22Rv1 (cell line): ENCODE measurements at regions not wholly inside any gene's neighbourhood (a gene's known extent, or its start where the extent isn't known, plus 50 kb on each side); places are given as distances from the start of the nearest gene placed in this dataset.
"Not testable (repeated sequence)": the region's sequence is repeated elsewhere in the genome, so short reads cannot be mapped to it uniquely, and the experiment has no call there.

Experiments used
- H3K27ac ChIP-seq: fragments of 450-650 bp; 2 replicates; pipeline ENCODE4 v1.5.1; 2017
- CTCF ChIP-seq: fragments of 450-650 bp; IDR thresholded peaks from 2 replicates; pipeline ENCODE4 v1.5.1; 2017; ENCODE audit warnings: mild to moderate bottlenecking
- ZFX ChIP-seq: fragments of 450-650 bp; IDR thresholded peaks from 2 replicates; pipeline ENCODE4 v1.6.1; 2017; ENCODE audit warnings: antibody characterized with exemption, borderline replicate concordance

GRCh38 chr6:134778431-134778830 is 171.5 kb downstream of the ALDH8A1 start:
- no peak for TF ChIP-seq CTCF
- no peak for TF ChIP-seq ZFX
- H3K27ac ChIP-seq: no peak overlapping the region

GRCh38 chr6:134774201-134774638 is 175.7 kb downstream of the ALDH8A1 start:
- H3K27ac ChIP-seq: no peak overlapping the region
- no peak for TF ChIP-seq CTCF
- TF ChIP-seq ZFX: no peak

GRCh38 chr6:134772671-134773360 is 177.1 kb downstream of the ALDH8A1 start:
- TF ChIP-seq CTCF (no peak), ZFX (no peak)
- H3K27ac ChIP-seq: no peak overlapping the region

GRCh38 chr6:134768931-134769330 is 181.0 kb downstream of the ALDH8A1 start:
- TF ChIP-seq ZFX: no peak
- no peak for TF ChIP-seq CTCF
- H3K27ac ChIP-seq: no peak overlapping the region

- H3K27ac ChIP-seq: no peak overlapping the region
- no peak for TF ChIP-seq ZFX
- no peak for TF ChIP-seq CTCF
These were observed 183.4 kb downstream of the ALDH8A1 start for GRCh38 chr6:134766497-134766896.

- no peak for TF ChIP-seq ZFX
- no peak for TF ChIP-seq CTCF
- no peak overlapping the region for H3K27ac ChIP-seq
These were observed 185.2 kb downstream of the ALDH8A1 start for GRCh38 chr6:134764741-134765140.

GRCh38 chr6:134763575-134763974 is 186.3 kb downstream of the ALDH8A1 start:
- not testable (repeated sequence) for H3K27ac ChIP-seq

GRCh38 chr6:134758621-134759020 is 191.3 kb downstream of the ALDH8A1 start:
- H3K27ac ChIP-seq: no peak overlapping the region
- TF ChIP-seq CTCF (no peak), ZFX (no peak)
